ENCODE measurements at regions not wholly inside any gene's neighbourhood (a gene's known extent, or its start where the extent isn't known, plus 50 kb on each side); places are given as distances from the start of the nearest gene placed in this dataset.

- H3K36me3 Mint-ChIP-seq (ENCODE audit: low read depth), result no peaks in the 10 kb centered on the region
- no peaks in the 10 kb centered on the region for H3K27me3 ChIP-seq (ENCODE audit: control insufficient read depth, insufficient read depth, low read length, poor library complexity, severe bottlenecking)
Observed at GRCh38 chrX:88416002-88416401, 331.0 kb upstream of the CPXCR1 start.

GRCh38 chrX:88416965-88417364 is 330.1 kb upstream of the CPXCR1 start:
- Mint-ChIP-seq H3K27me3 (ENCODE audit: insufficient read depth) (no peaks in the 10 kb centered on the region), H3K4me1 (no peaks in the 10 kb centered on the region), H3K4me3 (no peak overlapping the region), H3K27ac (no peak overlapping the region), H3K36me3 (ENCODE audit: low read depth) (no peaks in the 10 kb centered on the region), H3K9me3 (peaks cover 5% of the 10 kb centered on the region)
- no peaks in the 10 kb centered on the region for H3K4me1 ChIP-seq (ENCODE audit: control insufficient read depth, insufficient read depth, low read length)
- no peak overlapping the region for H3K27ac ChIP-seq (ENCODE audit: low read depth, low read length)
- no peak overlapping the region for H3K4me3 ChIP-seq (ENCODE audit: low read length)
- no peaks in the 10 kb centered on the region for H3K9me3 ChIP-seq (ENCODE audit: control insufficient read depth, low read length)
- no peak for TF ChIP-seq CTCF (conservative IDR thresholded peaks at IDR 0.05)
- no peaks in the 10 kb centered on the region for H3K36me3 ChIP-seq (ENCODE audit: control insufficient read depth, insufficient read depth, low read length)
- H3K9ac ChIP-seq (ENCODE audit: extremely low read depth, low read length, poor library complexity, severe bottlenecking), result no peak overlapping the region
- H3K27me3 ChIP-seq (ENCODE audit: control insufficient read depth, insufficient read depth, low read length, poor library complexity, severe bottlenecking), result no peaks in the 10 kb centered on the region
- no peak for DNase-seq
- no CpG with 5 or more reads among the region's 4 CpGs for WGBS, 2 experiments (ENCODE audit: insufficient coverage in 1 of 2, insufficient read length in 1 of 2)

More at GRCh38 chrX:88416002-88416401, 331.0 kb upstream of the CPXCR1 start:
- Histone ChIP-seq H3K9me3 (ENCODE audit: control insufficient read depth, low read length) (no peaks in the 10 kb centered on the region), H3K4me3 (ENCODE audit: low read length) (no peak overlapping the region), H3K27ac (ENCODE audit: low read depth, low read length) (no peak overlapping the region), H3K36me3 (ENCODE audit: control insufficient read depth, insufficient read depth, low read length) (no peaks in the 10 kb centered on the region), H3K9ac (ENCODE audit: extremely low read depth, low read length, poor library complexity, severe bottlenecking) (no peak overlapping the region), H3K4me1 (ENCODE audit: control insufficient read depth, insufficient read depth, low read length) (no peaks in the 10 kb centered on the region)
- TF ChIP-seq CTCF (conservative IDR thresholded peaks at IDR 0.05), result no peak
- Mint-ChIP-seq H3K4me1 (no peaks in the 10 kb centered on the region), H3K27ac (no peak overlapping the region), H3K9me3 (peaks cover 5% of the 10 kb centered on the region), H3K27me3 (ENCODE audit: insufficient read depth) (no peaks in the 10 kb centered on the region), H3K4me3 (no peak overlapping the region)
- 92 to 100% methylated on average over 2 to 5 of the region's 5 CpGs for WGBS, 2 experiments (ENCODE audit: insufficient coverage in 1 of 2, insufficient read length in 1 of 2)
- no peak for DNase-seq

- Mint-ChIP-seq H3K4me3 (no peak overlapping the region), H3K9me3 (peaks cover 5% of the 10 kb centered on the region), H3K27me3 (ENCODE audit: insufficient read depth) (no peaks in the 10 kb centered on the region), H3K36me3 (ENCODE audit: low read depth) (no peaks in the 10 kb centered on the region), H3K4me1 (no peaks in the 10 kb centered on the region), H3K27ac (no peak overlapping the region)
- Histone ChIP-seq H3K36me3 (ENCODE audit: control insufficient read depth, insufficient read depth, low read length) (no peaks in the 10 kb centered on the region), H3K9ac (ENCODE audit: extremely low read depth, low read length, poor library complexity, severe bottlenecking) (no peak overlapping the region), H3K27ac (ENCODE audit: low read depth, low read length) (no peak overlapping the region), H3K4me3 (ENCODE audit: low read length) (no peak overlapping the region), H3K9me3 (ENCODE audit: control insufficient read depth, low read length) (no peaks in the 10 kb centered on the region), H3K4me1 (ENCODE audit: control insufficient read depth, insufficient read depth, low read length) (no peaks in the 10 kb centered on the region), H3K27me3 (ENCODE audit: control insufficient read depth, insufficient read depth, low read length, poor library complexity, severe bottlenecking) (no peaks in the 10 kb centered on the region)
- DNase-seq, result no peak
- no peak for TF ChIP-seq CTCF (conservative IDR thresholded peaks at IDR 0.05)
Observed at GRCh38 chrX:88424071-88424470, 323.0 kb upstream of the CPXCR1 start.
